ENCODE measurements at regions not wholly inside any gene's neighbourhood (a gene's known extent, or its start where the extent isn't known, plus 50 kb on each side); places are given as distances from the start of the nearest gene placed in this dataset.
"Not testable (repeated sequence)": the region's sequence is repeated elsewhere in the genome, so short reads cannot be mapped to it uniquely, and the experiment has no call there.

GRCh38 chr21:7956074-7956452 is 2565.3 kb upstream of the TPTE start:
- not testable (repeated sequence) for DNase-seq (ENCODE audit: low spot score)

GRCh38 chr21:7956998-7957712 is 2564.2 kb upstream of the TPTE start:
- not testable (repeated sequence) for DNase-seq (ENCODE audit: low spot score)

DNA sequence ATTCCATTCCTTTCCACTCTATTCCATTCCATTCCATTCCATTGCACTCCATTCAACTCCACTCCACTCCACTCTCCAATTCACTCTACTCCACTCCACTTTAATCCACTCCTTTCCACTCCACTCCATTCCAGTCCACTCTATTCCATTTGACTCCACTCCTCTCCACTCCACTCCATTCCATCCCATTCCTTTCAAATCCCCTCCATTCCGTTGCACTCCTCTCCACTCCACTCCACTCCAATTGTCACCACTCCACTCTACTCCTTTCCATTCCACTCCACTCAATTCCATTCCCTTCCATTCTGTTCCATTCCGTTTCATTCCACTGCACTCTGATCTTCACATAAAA is 2563.7 kb upstream of the TPTE start:
- no peak for DNase-seq (ENCODE audit: low spot score)
